ENCODE measurements at regions not wholly inside any gene's neighbourhood (a gene's known extent, or its start where the extent isn't known, plus 50 kb on each side); places are given as distances from the start of the nearest gene placed in this dataset.

DNA sequence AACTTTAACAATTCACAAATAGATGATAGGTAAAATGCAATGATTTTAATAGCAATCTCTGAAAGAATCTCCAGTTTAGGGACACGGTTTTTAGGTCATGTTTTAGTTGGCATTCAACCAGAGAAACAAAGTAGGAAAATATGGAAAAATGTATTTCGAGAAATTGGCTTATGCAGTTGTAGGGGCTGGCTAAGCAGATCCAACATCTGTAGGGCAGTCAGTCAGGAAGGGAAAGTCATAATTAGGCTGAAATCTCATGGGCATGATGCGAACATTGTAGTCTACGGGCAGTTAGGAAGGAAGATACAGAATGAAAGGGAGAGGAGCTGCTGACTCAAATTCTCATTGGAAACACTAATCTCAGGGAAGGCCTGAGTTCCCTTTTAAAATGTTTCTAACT, 1276.0 kb upstream of the ADGRL4 start:
- Histone ChIP-seq H3K36me3 (no peaks in the 10 kb centered on the region), H3K4me3 (ENCODE audit: low read depth in 1 of 2, low read length in 1 of 2) (no peak overlapping the region), H3K27ac (no peak overlapping the region), H3K9me3 (no peaks in the 10 kb centered on the region), H3K4me1 (ENCODE audit: control insufficient read depth in 1 of 2, insufficient read depth in 1 of 2, low read depth in 1 of 2, low read length in 1 of 2) (no peaks in the 10 kb centered on the region), H3K27me3 (no peaks in the 10 kb centered on the region)
- TF ChIP-seq, protein P1, sequence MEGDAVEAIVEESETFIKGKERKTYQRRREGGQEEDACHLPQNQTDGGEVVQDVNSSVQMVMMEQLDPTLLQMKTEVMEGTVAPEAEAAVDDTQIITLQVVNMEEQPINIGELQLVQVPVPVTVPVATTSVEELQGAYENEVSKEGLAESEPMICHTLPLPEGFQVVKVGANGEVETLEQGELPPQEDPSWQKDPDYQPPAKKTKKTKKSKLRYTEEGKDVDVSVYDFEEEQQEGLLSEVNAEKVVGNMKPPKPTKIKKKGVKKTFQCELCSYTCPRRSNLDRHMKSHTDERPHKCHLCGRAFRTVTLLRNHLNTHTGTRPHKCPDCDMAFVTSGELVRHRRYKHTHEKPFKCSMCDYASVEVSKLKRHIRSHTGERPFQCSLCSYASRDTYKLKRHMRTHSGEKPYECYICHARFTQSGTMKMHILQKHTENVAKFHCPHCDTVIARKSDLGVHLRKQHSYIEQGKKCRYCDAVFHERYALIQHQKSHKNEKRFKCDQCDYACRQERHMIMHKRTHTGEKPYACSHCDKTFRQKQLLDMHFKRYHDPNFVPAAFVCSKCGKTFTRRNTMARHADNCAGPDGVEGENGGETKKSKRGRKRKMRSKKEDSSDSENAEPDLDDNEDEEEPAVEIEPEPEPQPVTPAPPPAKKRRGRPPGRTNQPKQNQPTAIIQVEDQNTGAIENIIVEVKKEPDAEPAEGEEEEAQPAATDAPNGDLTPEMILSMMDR (IDR thresholded peaks at IDR 0.05) = no peak

DNA sequence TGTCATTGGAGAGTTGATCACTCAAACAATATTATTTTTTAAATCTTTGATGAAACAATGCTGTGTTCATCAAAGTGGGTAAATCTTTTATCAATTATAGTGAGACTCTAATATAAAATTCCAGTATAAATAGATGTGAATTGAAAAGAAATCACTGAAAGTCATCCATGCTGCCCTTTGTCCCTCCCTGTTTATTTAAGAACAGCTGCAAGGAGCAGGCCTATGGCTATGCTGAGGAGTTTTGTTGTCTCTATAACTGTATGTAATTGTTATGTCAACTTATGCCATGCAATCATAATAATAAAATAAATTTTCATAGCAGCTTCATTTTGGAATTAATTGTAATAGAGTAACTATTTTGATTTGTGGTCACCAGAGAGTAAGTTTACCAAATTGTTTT, 1272.4 kb upstream of the ADGRL4 start:
- no peaks in the 10 kb centered on the region for H3K9me3 ChIP-seq
- no peak overlapping the region for H3K4me3 ChIP-seq (ENCODE audit: low read depth in 1 of 2, low read length in 1 of 2)
- H3K27ac ChIP-seq = no peak overlapping the region
- TF ChIP-seq, protein P1 (IDR thresholded peaks at IDR 0.05) = no peak
- H3K27me3 ChIP-seq = no peaks in the 10 kb centered on the region
- no peaks in the 10 kb centered on the region for H3K4me1 ChIP-seq (ENCODE audit: control insufficient read depth in 1 of 2, insufficient read depth in 1 of 2, low read depth in 1 of 2, low read length in 1 of 2)
- H3K36me3 ChIP-seq = no peaks in the 10 kb centered on the region

DNA sequence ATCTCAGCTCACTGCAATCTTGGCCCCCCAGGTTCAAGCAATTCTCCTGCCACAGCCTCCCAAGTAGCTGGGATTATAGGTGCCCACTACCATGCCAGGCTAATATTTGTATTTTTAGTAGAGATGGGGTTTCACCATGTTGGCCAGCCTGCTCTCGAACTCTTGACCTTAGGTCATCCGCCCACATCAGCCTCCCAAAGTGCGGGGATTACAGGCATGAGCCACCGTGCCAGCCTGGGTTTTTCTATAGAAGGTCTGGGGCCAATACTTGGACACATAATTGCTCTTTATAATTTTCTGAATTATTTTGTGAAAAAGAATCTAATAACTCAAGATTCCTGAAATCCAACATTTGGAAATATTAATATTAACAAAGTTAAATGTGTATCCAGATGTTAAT, 1267.7 kb upstream of the ADGRL4 start:
- TF ChIP-seq, protein P1 (IDR thresholded peaks at IDR 0.05) = no peak
- Histone ChIP-seq H3K27ac (no peak overlapping the region), H3K4me3 (ENCODE audit: low read depth in 1 of 2, low read length in 1 of 2) (no peak overlapping the region), H3K36me3 (no peaks in the 10 kb centered on the region), H3K9me3 (no peaks in the 10 kb centered on the region), H3K27me3 (no peaks in the 10 kb centered on the region), H3K4me1 (ENCODE audit: control insufficient read depth in 1 of 2, insufficient read depth in 1 of 2, low read depth in 1 of 2, low read length in 1 of 2) (no peaks in the 10 kb centered on the region)

DNA sequence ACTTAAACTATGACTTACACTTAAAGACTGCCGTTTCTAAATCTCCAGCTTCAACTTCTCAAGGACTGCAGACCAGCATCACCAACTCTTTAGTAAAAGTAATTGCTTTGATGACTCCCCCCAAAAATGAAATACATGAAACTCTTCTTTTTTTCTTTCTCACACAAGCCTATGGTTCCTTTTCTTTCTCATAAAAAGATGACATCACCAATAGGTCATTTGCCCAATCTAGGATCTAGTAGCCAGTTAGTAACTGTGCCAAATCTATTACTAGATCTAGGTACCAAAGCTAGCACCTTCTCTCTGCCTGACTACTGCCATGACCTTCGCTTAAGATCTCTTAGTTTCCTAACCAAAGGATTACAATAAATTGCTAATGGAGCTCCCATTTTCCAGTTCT, 1266.0 kb upstream of the ADGRL4 start:
- no peak overlapping the region for H3K4me3 ChIP-seq (ENCODE audit: low read depth in 1 of 2, low read length in 1 of 2)
- H3K27ac ChIP-seq = no peak overlapping the region
- TF ChIP-seq, protein P1 (IDR thresholded peaks at IDR 0.05) = no peak
- H3K36me3 ChIP-seq = no peaks in the 10 kb centered on the region
- no peaks in the 10 kb centered on the region for H3K9me3 ChIP-seq
- H3K4me1 ChIP-seq (ENCODE audit: control insufficient read depth in 1 of 2, insufficient read depth in 1 of 2, low read depth in 1 of 2, low read length in 1 of 2) = no peaks in the 10 kb centered on the region
- H3K27me3 ChIP-seq = no peaks in the 10 kb centered on the region

DNA sequence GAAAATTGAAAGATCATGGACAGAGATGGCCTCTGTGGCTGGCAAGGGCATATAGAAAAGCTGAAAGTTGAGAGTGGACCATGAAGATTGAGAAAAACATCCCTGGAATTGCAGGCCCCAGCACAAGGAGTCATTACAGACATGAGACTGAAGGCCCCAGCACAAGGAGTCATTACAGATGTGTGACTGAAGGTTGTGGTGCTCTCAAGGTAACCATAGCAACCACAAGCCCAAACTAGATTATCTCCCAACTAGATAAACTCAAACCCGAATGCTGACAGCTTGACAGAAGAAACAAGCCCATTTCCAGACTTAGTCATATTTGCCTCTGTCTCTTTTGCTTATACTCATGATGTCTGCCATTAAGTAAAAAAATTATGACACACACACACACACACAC, 1252.1 kb upstream of the ADGRL4 start:
- H3K4me1 ChIP-seq (ENCODE audit: control insufficient read depth in 1 of 2, insufficient read depth in 1 of 2, low read depth in 1 of 2, low read length in 1 of 2) = no peaks in the 10 kb centered on the region
- no peaks in the 10 kb centered on the region for H3K27me3 ChIP-seq
- TF ChIP-seq, protein P1 (IDR thresholded peaks at IDR 0.05) = no peak

DNA sequence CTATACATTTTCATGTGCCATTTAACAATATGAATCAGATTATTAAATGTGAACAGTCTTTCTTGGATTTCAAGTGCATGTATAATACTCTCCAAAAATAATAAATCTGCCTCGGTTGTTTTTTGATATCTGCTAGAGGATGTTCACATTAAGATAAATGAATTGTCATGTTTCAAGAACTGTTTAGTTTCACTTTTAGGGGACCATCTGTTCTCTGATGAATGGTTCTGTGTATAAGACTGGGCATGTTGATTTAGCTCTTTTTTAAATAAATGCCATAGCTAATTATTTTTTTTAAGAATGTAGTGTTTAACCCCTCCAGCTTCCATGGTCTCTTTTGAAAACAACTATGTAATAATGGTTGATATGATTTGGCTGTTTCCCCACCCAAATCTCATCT, 1245.1 kb upstream of the ADGRL4 start:
- H3K4me3 ChIP-seq (ENCODE audit: low read depth in 1 of 2, low read length in 1 of 2) = no peak overlapping the region
- TF ChIP-seq, protein P1 (IDR thresholded peaks at IDR 0.05) = no peak
- no peaks in the 10 kb centered on the region for H3K4me1 ChIP-seq (ENCODE audit: control insufficient read depth in 1 of 2, insufficient read depth in 1 of 2, low read depth in 1 of 2, low read length in 1 of 2)
- H3K27ac ChIP-seq = no peak overlapping the region
- H3K27me3 ChIP-seq = no peaks in the 10 kb centered on the region
- H3K9me3 ChIP-seq = no peaks in the 10 kb centered on the region
- H3K36me3 ChIP-seq = no peaks in the 10 kb centered on the region

More for the DNA sequence above, 1252.1 kb upstream of the ADGRL4 start:
- Histone ChIP-seq H3K27ac (no peak overlapping the region), H3K4me3 (ENCODE audit: low read depth in 1 of 2, low read length in 1 of 2) (no peak overlapping the region), H3K9me3 (no peaks in the 10 kb centered on the region), H3K36me3 (no peaks in the 10 kb centered on the region)

Data from neutrophil (primary cell).